ENCODE measurements at regions not wholly inside any gene's neighbourhood (a gene's known extent, or its start where the extent isn't known, plus 50 kb on each side); places are given as distances from the start of the nearest gene placed in this dataset.
A peak's percentile ranks its signal among the peaks of the same experiment; 100 is the strongest.

GRCh38 chr5:61279725-61280124 is 52.3 kb upstream of the ZSWIM6 start:
- no peaks in the 10 kb centered on the region for H3K9me3 ChIP-seq (replicated peaks; ENCODE audit: control insufficient read depth, insufficient read depth, low read depth, low read length)
- no peak for DNase-seq (ENCODE audit: extremely low read depth in 1 of 4, low spot score in 3 of 4)
- in situ Hi-C loops (cut with MboI) = no loop called here
- POLR2A ChIA-PET = interaction anchor here (1.8 kb wide), 1 partner anchor 12 kb away, joined by 6 read pairs; no protein-coding TSS in a partner anchor
- no peak for TF ChIP-seq ZNF695 (CRISPR knock-in tag; IDR thresholded peaks at IDR 0.05)
- H3K9me1 ChIP-seq (ENCODE audit: control insufficient read depth, insufficient read depth, low read length) = no peaks in the 10 kb centered on the region
- H3K4me3 ChIP-seq = no peak overlapping the region
- H3K27me3 ChIP-seq (ENCODE audit: control insufficient read depth in 2 of 2, insufficient read depth in 2 of 2, low read length in 2 of 2) = peaks cover 0 to 5% of the 10 kb centered on the region in 2 experiments; a peak in 2 of 5 replicates
- intact Hi-C loops (cut with micrococcal nuclease) = no loop called here
- no peaks in the 10 kb centered on the region for H3K36me3 ChIP-seq (ENCODE audit: control insufficient read depth, insufficient read depth, low read length)
- 0% methylated on average over 2 of the region's 2 CpGs for WGBS (ENCODE audit: insufficient coverage, low coverage, missing lambda C conversion rate)
- no peak for ATAC-seq
- no TSS peak for BruUV-seq (replicated peaks)
- no peak overlapping the region for H3K4me2 ChIP-seq (ENCODE audit: insufficient read depth, low read length)
- no peak for FAIRE-seq
- CTCF ChIA-PET (ENCODE audit: low intra/inter-chr PET ratio) = no interaction called here
- no peak overlapping the region for H3K27ac ChIP-seq (ENCODE audit: extremely low read depth, low read depth, low read length)
- H3K4me1 ChIP-seq (replicated peaks in 1 of 2; ENCODE audit: control insufficient read depth in 2 of 2, insufficient read depth in 2 of 2, low read length in 2 of 2) = no peaks in the 10 kb centered on the region
- no peak overlapping the region for H2AFZ ChIP-seq (ENCODE audit: low read depth, low read length)
- no peaks in the 10 kb centered on the region for H3K79me2 ChIP-seq (ENCODE audit: control insufficient read depth, insufficient read depth, low read length)
- no peaks in the 10 kb centered on the region for H4K20me1 ChIP-seq (replicated peaks; ENCODE audit: control insufficient read depth, insufficient read depth, low read length)
- no peak overlapping the region for H3K9ac ChIP-seq (ENCODE audit: insufficient read depth in 1 of 2, low read depth in 2 of 2, low read length in 2 of 2)

GRCh38 chr5:61280205-61280604 is 51.9 kb upstream of the ZSWIM6 start:
- DNase-seq (ENCODE audit: extremely low read depth in 1 of 4, low spot score in 3 of 4) (no peak), FAIRE-seq (no peak), ATAC-seq (no peak)
- Histone ChIP-seq H3K4me2 (ENCODE audit: insufficient read depth, low read length) (no peak overlapping the region), H3K9ac (ENCODE audit: insufficient read depth in 1 of 2, low read depth in 2 of 2, low read length in 2 of 2) (no peak overlapping the region), H2AFZ (ENCODE audit: low read depth, low read length) (no peak overlapping the region), H3K4me3 (no peak overlapping the region), H3K9me1 (ENCODE audit: control insufficient read depth, insufficient read depth, low read length) (no peaks in the 10 kb centered on the region), H3K79me2 (ENCODE audit: control insufficient read depth, insufficient read depth, low read length) (no peaks in the 10 kb centered on the region), H3K4me1 (replicated peaks in 1 of 2; ENCODE audit: control insufficient read depth in 2 of 2, insufficient read depth in 2 of 2, low read length in 2 of 2) (no peaks in the 10 kb centered on the region), H3K36me3 (ENCODE audit: control insufficient read depth, insufficient read depth, low read length) (no peaks in the 10 kb centered on the region), H4K20me1 (replicated peaks; ENCODE audit: control insufficient read depth, insufficient read depth, low read length) (no peaks in the 10 kb centered on the region), H3K27ac (ENCODE audit: extremely low read depth, low read depth, low read length) (no peak overlapping the region), H3K9me3 (replicated peaks; ENCODE audit: control insufficient read depth, insufficient read depth, low read depth, low read length) (no peaks in the 10 kb centered on the region), H3K27me3 (ENCODE audit: control insufficient read depth in 2 of 2, insufficient read depth in 2 of 2, low read length in 2 of 2) (peaks cover 0 to 2% of the 10 kb centered on the region in 2 experiments; a peak in 2 of 5 replicates)
- BruUV-seq (replicated peaks) = no TSS peak
- in situ Hi-C loops (cut with MboI) (no loop called here), intact Hi-C loops (cut with micrococcal nuclease) (no loop called here)
- ChIA-PET POLR2A (interaction anchor here (1.8 kb wide), 1 partner anchor 12 kb away, joined by 6 read pairs; no protein-coding TSS in a partner anchor), CTCF (ENCODE audit: low intra/inter-chr PET ratio) (no interaction called here)
- no peak for TF ChIP-seq MLLT1 (IDR thresholded peaks at IDR 0.05)
- 0 out of 2 replicates have a peak, but pooled peaks have one; percentile 30 for TF ChIP-seq FOSL1 (tag; conservative IDR thresholded peaks at IDR 0.05)
- 0 out of 2 replicates have a peak, but pooled peaks have one; percentile 9 for TF ChIP-seq NFIC (IDR thresholded peaks at IDR 0.05)

All from K562 (cell line).